H9 (cell line): ENCODE measurements at regions not wholly inside any gene's neighbourhood (a gene's known extent, or its start where the extent isn't known, plus 50 kb on each side); places are given as distances from the start of the nearest gene placed in this dataset.

Experiments
- DNase-seq: peaks from one replicate; pipeline ENCODE4 v3.0.0-alpha.2; 2017
- H2AFZ ChIP-seq: one replicate; pipeline ENCODE4 v1.6.1; 2013; ENCODE audit warnings: mild to moderate bottlenecking, low read length, control low read depth, moderate library complexity
- H2AK5ac ChIP-seq: 2 replicates; pipeline ENCODE4 v1.6.1; 2013; ENCODE audit warnings: low read length, control low read depth, mixed read lengths; ENCODE audit not compliant: insufficient read length
- H2BK120ac ChIP-seq: one replicate; pipeline ENCODE4 v1.6.1; 2013; ENCODE audit warnings: low read depth, mild to moderate bottlenecking, low read length, control low read depth, inconsistent platforms; ENCODE audit not compliant: poor library complexity, severe bottlenecking
- H2BK12ac ChIP-seq: 2 replicates; pipeline ENCODE4 v1.6.1; 2013; ENCODE audit warnings: low read length, control low read depth, mixed read lengths, low read depth; ENCODE audit not compliant: insufficient read length
- H2BK15ac ChIP-seq: 2 replicates; pipeline ENCODE4 v1.6.1; 2013; ENCODE audit warnings: low read depth, low read length, control low read depth
- H2BK20ac ChIP-seq: one replicate; pipeline ENCODE4 v1.6.1; 2013; ENCODE audit warnings: low read depth, mild to moderate bottlenecking, low read length, control low read depth, inconsistent platforms; ENCODE audit not compliant: poor library complexity, severe bottlenecking
- H2BK5ac ChIP-seq: 2 replicates; pipeline ENCODE4 v1.6.1; 2013; ENCODE audit warnings: low read length, control low read depth, mixed read lengths; ENCODE audit not compliant: insufficient read length
- H3K14ac ChIP-seq: 2 replicates; pipeline ENCODE4 v1.6.1; 2013; ENCODE audit warnings: low read length, control low read depth; ENCODE audit not compliant: insufficient read depth
- H3K18ac ChIP-seq: 2 replicates; pipeline ENCODE4 v1.6.1; 2013; ENCODE audit warnings: low read depth, mild to moderate bottlenecking, mixed read lengths, low read length, control low read depth; ENCODE audit not compliant: insufficient read length
- H3K23ac ChIP-seq: 2 replicates; pipeline ENCODE4 v1.6.1; 2013; ENCODE audit warnings: low read length, control low read depth, mixed read lengths, low read depth; ENCODE audit not compliant: insufficient read length
- H3K23me2 ChIP-seq: 2 replicates; pipeline ENCODE4 v1.6.1; 2013; ENCODE audit warnings: low read depth, mild to moderate bottlenecking, mixed read lengths, low read length, control low read depth; ENCODE audit not compliant: insufficient read length, poor library complexity, severe bottlenecking
- H3K27ac ChIP-seq: 2 replicates; pipeline ENCODE4 v1.5.1; 2013; ENCODE audit warnings: low read length, control low read depth, mixed read lengths, low read depth; ENCODE audit not compliant: insufficient read length
- H3K27me3 ChIP-seq: 2 replicates; pipeline ENCODE4 v1.6.1; 2013; ENCODE audit warnings: low read length, control low read depth, inconsistent platforms; ENCODE audit not compliant: insufficient read depth
- H3K4ac ChIP-seq: 2 replicates; pipeline ENCODE4 v1.6.1; 2013; ENCODE audit warnings: low read depth, mild to moderate bottlenecking, control low read depth, inconsistent platforms, low read length, moderate library complexity
- H3K4me1 ChIP-seq: 2 replicates; pipeline ENCODE4 v1.6.1; 2013; ENCODE audit warnings: low read length, control low read depth, inconsistent platforms; ENCODE audit not compliant: insufficient read depth
- H3K4me2 ChIP-seq: 2 replicates; pipeline ENCODE4 v1.6.1; 2013; ENCODE audit warnings: low read length, control low read depth, mixed read lengths; ENCODE audit not compliant: insufficient read length, insufficient read depth
- H3K56ac ChIP-seq: 2 replicates; pipeline ENCODE4 v1.6.1; 2013; ENCODE audit warnings: low read depth, mild to moderate bottlenecking, mixed read lengths, low read length, control low read depth; ENCODE audit not compliant: insufficient read length
- H3K79me1 ChIP-seq: 2 replicates; pipeline ENCODE4 v1.6.1; 2013; ENCODE audit warnings: low read depth, mild to moderate bottlenecking, moderate library complexity, low read length, control low read depth, inconsistent platforms; ENCODE audit not compliant: insufficient read depth, poor library complexity, severe bottlenecking
- H3K79me2 ChIP-seq: 2 replicates; pipeline ENCODE4 v1.6.1; 2013; ENCODE audit warnings: low read length, control low read depth, inconsistent platforms; ENCODE audit not compliant: insufficient read depth
- H3K9ac ChIP-seq: 2 replicates; pipeline ENCODE4 v1.6.1; 2013; ENCODE audit warnings: low read length, control low read depth, mixed read lengths; ENCODE audit not compliant: insufficient read length; ENCODE audit errors: extremely low read depth
- H3K9me3 ChIP-seq: one replicate; pipeline ENCODE4 v1.6.1; 2013; ENCODE audit warnings: low read depth, low read length, inconsistent platforms; ENCODE audit not compliant: control insufficient read depth
- H3T11ph ChIP-seq: one replicate; pipeline ENCODE4 v1.6.1; 2013; ENCODE audit warnings: mild to moderate bottlenecking, low read length, control low read depth, inconsistent platforms
- H4K20me1 ChIP-seq: one replicate; pipeline ENCODE4 v1.6.1; 2013; ENCODE audit not compliant: control insufficient read depth, insufficient read length, insufficient read depth
- H4K5ac ChIP-seq: 2 replicates; pipeline ENCODE4 v1.6.1; 2013; ENCODE audit warnings: low read depth, mild to moderate bottlenecking, mixed read lengths, low read length, control low read depth; ENCODE audit not compliant: insufficient read length
- H4K8ac ChIP-seq: replicated peaks from 2 replicates; pipeline ENCODE4 v1.6.1; 2013; ENCODE audit warnings: low read length, control low read depth, mixed read lengths, low read depth; ENCODE audit not compliant: insufficient read length
- H4K91ac ChIP-seq: 2 replicates; pipeline ENCODE4 v1.6.1; 2013; ENCODE audit warnings: low read depth, mild to moderate bottlenecking, moderate library complexity, mixed read lengths, low read length, control low read depth; ENCODE audit not compliant: insufficient read length
- H3K27ac Mint-ChIP-seq, 3 experiments: 2 replicates in 2 of 3; 3 replicates in 1 of 3; pipeline ENCODE4 v1.8.0; 2020 to 2021; ENCODE audit warnings: mixed read lengths in 3 of 3, mild to moderate bottlenecking in 1 of 3, moderate library complexity in 1 of 3
- H3K27me3 Mint-ChIP-seq: 2 replicates; pipeline ENCODE4 v1.8.0; 2021; ENCODE audit warnings: low read depth, mild to moderate bottlenecking, moderate library complexity, mixed read lengths
- H3K36me3 Mint-ChIP-seq, 3 experiments: 2 replicates in 2 of 3; 3 replicates in 1 of 3; pipeline ENCODE4 v1.8.0; 2020 to 2021; ENCODE audit warnings: low read depth in 3 of 3, mixed read lengths in 3 of 3; ENCODE audit not compliant: insufficient read depth in 1 of 3
- H3K4me1 Mint-ChIP-seq, 2 experiments: 2 replicates each; pipeline ENCODE4 v1.8.0; 2020; ENCODE audit warnings: mixed read lengths in 2 of 2
- H3K4me3 Mint-ChIP-seq, 2 experiments: 2 replicates in 1 of 2; 3 replicates in 1 of 2; pipeline ENCODE4 v1.8.0; 2020 to 2021; ENCODE audit warnings: mild to moderate bottlenecking in 2 of 2, mixed read lengths in 2 of 2, moderate library complexity in 1 of 2
- H3K9me3 Mint-ChIP-seq, 2 experiments: 2 replicates in 1 of 2; 3 replicates in 1 of 2; pipeline ENCODE4 v1.8.0; 2020; ENCODE audit warnings: mild to moderate bottlenecking in 2 of 2, mixed read lengths in 2 of 2, moderate library complexity in 1 of 2
- WGBS: extraction: QIAGEN DNeasy Blood & Tissue Kit; methylation state at CpG from one replicate; pipeline ENCODE4 v1.1.7; 2013; ENCODE audit warnings: missing lambda C conversion rate, low lambda C conversion rate, mixed read lengths; ENCODE audit not compliant: insufficient read length; ENCODE audit errors: extremely low coverage; 5-methylcytosine and 5-hydroxymethylcytosine counted together
- TF ChIP-seq, protein P1 (sequence below): fragments of 200-600 bp; sonication (generic); conservative IDR thresholded peaks from 3 replicates; pipeline ENCODE4 v1.8.0; 2021; ENCODE audit warnings: antibody characterized with exemption, mild to moderate bottlenecking

- no CpG with 5 or more reads among the region's 1 CpG for WGBS
- Histone ChIP-seq H3K9ac (no peak overlapping the region), H3K14ac (no peak overlapping the region), H2BK12ac (no peak overlapping the region), H3K23ac (no peak overlapping the region), H3K4me1 (peaks cover 12% of the 10 kb centered on the region), H3K4ac (no peak overlapping the region), H4K5ac (no peak overlapping the region), H3K79me2 (peaks cover 2% of the 10 kb centered on the region; the same call in 1 of the 2 replicates), H3K9me3 (no peaks in the 10 kb centered on the region), H3K23me2 (no peaks in the 10 kb centered on the region), H3K56ac (no peak overlapping the region), H4K20me1 (no peaks in the 10 kb centered on the region), H2BK5ac (no peak overlapping the region), H4K91ac (no peak overlapping the region), H3K18ac (no peak overlapping the region), H3K27ac (no peak overlapping the region), H2AFZ (no peak overlapping the region), H2AK5ac (no peak overlapping the region), H3T11ph (no peak overlapping the region), H4K8ac (no peak overlapping the region), H3K27me3 (no peaks in the 10 kb centered on the region), H2BK15ac (no peak overlapping the region), H2BK20ac (no peak overlapping the region), H3K4me2 (no peak overlapping the region), H2BK120ac (no peak overlapping the region), H3K79me1 (no peaks in the 10 kb centered on the region)
- Mint-ChIP-seq H3K9me3 (peaks cover 5 to 8% of the 10 kb centered on the region in 2 experiments; a peak in 4 of 5 replicates), H3K27me3 (peaks cover 3% of the 10 kb centered on the region; the same call in 1 of the 2 replicates), H3K4me3 (no peak overlapping the region), H3K4me1 (peaks cover 44 to 54% of the 10 kb centered on the region in 2 experiments), H3K36me3 (peaks cover 4 to 15% (median 10%) of the 10 kb centered on the region in 3 experiments; a peak in 6 of 7 replicates), H3K27ac (no peak overlapping the region)
- TF ChIP-seq, protein P1, sequence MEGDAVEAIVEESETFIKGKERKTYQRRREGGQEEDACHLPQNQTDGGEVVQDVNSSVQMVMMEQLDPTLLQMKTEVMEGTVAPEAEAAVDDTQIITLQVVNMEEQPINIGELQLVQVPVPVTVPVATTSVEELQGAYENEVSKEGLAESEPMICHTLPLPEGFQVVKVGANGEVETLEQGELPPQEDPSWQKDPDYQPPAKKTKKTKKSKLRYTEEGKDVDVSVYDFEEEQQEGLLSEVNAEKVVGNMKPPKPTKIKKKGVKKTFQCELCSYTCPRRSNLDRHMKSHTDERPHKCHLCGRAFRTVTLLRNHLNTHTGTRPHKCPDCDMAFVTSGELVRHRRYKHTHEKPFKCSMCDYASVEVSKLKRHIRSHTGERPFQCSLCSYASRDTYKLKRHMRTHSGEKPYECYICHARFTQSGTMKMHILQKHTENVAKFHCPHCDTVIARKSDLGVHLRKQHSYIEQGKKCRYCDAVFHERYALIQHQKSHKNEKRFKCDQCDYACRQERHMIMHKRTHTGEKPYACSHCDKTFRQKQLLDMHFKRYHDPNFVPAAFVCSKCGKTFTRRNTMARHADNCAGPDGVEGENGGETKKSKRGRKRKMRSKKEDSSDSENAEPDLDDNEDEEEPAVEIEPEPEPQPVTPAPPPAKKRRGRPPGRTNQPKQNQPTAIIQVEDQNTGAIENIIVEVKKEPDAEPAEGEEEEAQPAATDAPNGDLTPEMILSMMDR: no peak
- DNase-seq: no peak
Measured at GRCh38 chr1:75673885-75674284, 50.6 kb upstream of the ACADM start.
